Superior temporal gyrus (tissue), 1 donor: ENCODE measurements at regions not wholly inside any gene's neighbourhood (a gene's known extent, or its start where the extent isn't known, plus 50 kb on each side); places are given as distances from the start of the nearest gene placed in this dataset.
"Not testable (repeated sequence)": the region's sequence is repeated elsewhere in the genome, so short reads cannot be mapped to it uniquely, and the experiment has no call there.

ENCODE experiments used
- DNase-seq: peaks from one replicate; pipeline ENCODE4 v3.0.0-alpha.2; 2016; ENCODE audit errors: extremely low spot score

DNA sequence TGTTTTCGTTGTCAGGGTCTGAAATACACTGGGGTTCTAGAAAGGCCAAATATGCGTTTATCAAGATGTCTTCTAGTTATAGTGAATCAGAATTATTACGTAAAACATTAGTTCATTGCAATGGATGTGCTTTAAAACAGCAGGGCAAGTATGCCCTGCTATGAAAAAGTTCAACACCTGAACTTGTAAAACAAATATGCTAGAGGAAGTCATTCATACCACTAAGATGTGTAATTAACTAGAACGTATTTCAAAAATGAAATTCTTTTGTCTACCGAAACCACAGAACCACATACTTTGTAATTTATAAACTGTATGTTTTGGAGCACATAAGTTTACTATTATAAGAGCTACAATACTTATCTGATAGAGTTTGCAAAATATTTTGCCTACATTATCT is 266.2 kb downstream of the KCTD12 start:
- no peak for DNase-seq

GRCh38 chr13:76619631-76620030 is 266.6 kb downstream of the KCTD12 start:
- DNase-seq, result no peak

GRCh38 chr13:76610819-76611415 is 275.3 kb downstream of the KCTD12 start:
- no peak for DNase-seq

- no peak for DNase-seq
These were observed 276.6 kb downstream of the KCTD12 start for GRCh38 chr13:76609643-76610042.

DNA sequence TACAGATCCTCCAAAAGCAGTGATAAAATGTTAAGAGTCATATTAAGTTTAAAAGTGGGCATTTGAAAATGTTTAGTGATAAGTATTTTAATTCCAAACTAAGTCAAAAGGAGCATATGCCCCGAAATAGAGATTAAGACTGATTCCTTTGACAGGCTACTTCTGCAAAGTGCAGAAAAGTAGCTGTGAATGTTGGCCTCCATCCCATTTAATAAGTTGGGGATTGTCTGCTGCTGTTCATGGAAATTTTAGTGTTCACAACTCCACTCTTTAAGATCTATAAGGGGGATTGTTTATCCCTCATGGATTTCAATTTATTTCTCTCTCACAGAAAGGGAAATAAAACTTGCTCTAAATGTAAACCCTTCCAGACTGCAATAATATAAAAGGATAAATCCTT is 278.3 kb downstream of the KCTD12 start:
- no peak for DNase-seq

- no peak for DNase-seq
These were observed 286.1 kb downstream of the KCTD12 start for GRCh38 chr13:76600081-76600480.

DNA sequence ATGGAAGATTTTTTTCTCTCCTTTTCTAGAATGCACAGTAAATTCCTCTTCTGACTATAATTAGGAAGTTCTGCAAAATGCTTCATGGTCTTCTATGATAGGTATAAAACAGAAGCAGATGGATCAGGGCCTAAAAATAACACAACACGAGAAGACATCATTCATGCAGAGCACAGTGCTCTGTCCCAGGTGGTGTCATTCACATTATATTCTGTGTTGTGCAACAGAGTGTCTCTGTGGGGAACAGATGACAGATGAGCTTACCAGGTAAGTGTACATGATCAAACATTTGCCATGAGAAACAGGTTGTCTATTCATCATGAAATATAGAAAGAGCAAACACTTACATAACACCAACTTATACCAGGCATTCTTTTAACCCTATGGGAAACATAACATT is 288.3 kb downstream of the KCTD12 start:
- no peak for DNase-seq

DNA sequence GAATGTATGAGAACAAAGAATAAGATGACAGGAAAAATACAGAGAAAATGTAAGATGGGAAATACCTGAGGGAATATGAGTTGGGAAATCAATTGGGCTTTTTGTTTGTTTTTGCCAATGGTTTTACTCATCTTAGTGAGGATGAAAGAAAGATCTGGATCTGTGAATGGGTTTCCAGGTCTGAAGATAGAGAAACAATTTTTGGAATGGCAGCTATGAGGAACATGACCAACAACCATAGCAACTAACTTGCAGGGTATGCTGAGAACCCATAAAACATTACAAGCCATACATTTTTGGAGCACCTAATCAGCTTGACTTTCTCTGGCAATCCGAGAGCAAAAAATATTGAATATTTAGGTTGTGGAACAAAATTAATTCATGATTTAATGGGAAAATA is 290.0 kb downstream of the KCTD12 start:
- no peak for DNase-seq

DNA sequence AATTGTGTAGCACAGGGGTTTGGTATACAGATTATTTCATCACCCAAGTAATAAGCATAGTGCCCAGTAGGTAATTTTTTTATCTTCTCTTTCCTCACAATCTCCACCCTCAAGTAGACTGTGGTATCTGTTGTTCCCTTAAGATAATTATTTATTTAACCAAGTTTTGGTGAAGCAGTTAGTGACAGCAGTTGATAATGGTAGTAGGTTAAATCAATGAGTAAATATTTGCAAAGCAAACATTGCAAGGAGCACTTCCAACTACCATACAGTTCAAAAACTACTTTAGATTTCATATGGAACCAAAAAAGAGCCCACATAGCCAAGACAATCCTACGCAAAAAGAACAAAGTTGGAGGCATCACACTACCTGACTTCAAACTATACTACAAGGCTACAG is 291.8 kb downstream of the KCTD12 start:
- no peak for DNase-seq

GRCh38 chr13:76586842-76587241 is 299.4 kb downstream of the KCTD12 start:
- DNase-seq, result no peak

GRCh38 chr13:76579701-76580100 is 306.5 kb downstream of the KCTD12 start:
- DNase-seq, result no peak

GRCh38 chr13:76575634-76576033 is 310.6 kb downstream of the KCTD12 start:
- not testable (repeated sequence) for DNase-seq

DNA sequence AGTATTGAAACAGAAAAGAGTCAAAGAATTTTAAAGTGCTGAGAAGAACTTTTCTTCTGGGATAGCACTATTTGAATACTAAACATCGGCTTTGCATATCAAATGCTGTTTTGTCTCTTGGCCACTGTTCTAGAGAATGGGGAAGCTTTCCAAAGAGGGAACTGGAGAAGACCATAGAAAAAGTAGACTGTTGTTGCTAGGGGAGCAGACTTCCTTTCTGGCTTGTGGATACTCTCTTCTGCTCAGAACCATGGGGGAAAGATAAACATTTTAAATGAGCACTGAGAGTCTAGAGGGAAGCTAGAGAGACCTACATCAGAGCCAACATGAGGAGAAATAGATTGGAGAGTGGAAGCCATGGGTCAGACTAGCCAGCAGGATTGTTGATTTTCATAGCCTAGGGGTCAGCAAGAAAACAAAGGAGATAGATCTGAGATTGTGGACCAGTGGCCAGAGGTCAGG is 315.7 kb downstream of the KCTD12 start:
- peak; percentile 33 for DNase-seq

- DNase-seq, result no peak
These were observed 329.6 kb downstream of the KCTD12 start for GRCh38 chr13:76556627-76557026.

GRCh38 chr13:76552807-76553206 is 333.4 kb downstream of the KCTD12 start:
- DNase-seq, result no peak

GRCh38 chr13:76552041-76552772 is 334.0 kb downstream of the KCTD12 start:
- no peak for DNase-seq

- no peak for DNase-seq
These were observed 344.0 kb downstream of the KCTD12 start for GRCh38 chr13:76542176-76542575.

- DNase-seq, result no peak
These were observed 348.2 kb downstream of the KCTD12 start for GRCh38 chr13:76538004-76538403.

DNA sequence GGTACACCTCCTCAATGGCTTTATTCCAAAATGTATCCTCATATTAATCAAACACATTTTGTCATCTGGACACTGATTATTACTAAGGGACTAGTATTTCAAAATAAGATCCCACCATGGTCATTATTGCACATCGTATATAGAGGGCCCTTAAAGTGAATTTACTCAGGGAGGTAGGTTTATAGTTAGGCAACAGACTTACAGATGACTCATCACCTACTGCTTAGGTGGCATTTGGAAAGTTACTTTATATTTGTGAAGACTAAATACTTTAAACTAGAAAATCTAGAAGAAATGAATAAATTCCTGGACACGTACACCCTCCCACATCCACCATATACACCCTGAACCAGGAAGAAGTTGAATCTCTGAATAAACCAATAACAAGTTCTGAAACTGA is 353.0 kb downstream of the KCTD12 start:
- no peak for DNase-seq

GRCh38 chr13:76527041-76527440 is 359.2 kb downstream of the KCTD12 start:
- peak; percentile 61 for DNase-seq

GRCh38 chr13:76523740-76524340 is 362.4 kb downstream of the KCTD12 start:
- no peak for DNase-seq

- DNase-seq, result no peak
These were observed 364.0 kb downstream of the KCTD12 start for GRCh38 chr13:76522083-76522755.

DNA sequence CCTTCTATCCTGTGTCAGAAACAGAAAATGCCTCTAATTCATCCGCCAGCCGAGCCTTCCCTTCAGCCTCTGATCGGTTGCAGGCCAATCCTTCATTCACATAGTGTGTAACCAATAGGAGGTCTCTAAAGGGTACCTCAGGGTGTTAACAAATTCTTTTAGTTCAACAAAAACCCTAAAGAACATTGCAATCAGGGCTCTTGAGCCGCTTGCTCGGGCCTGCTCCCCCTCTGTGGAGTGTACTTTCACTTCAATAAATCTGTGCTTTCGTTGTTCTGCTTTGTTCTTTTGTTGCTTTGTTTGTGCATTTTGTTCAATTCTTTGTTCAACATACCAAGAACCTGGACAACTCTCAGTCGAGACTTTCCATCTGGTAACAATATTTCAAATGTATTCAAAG is 366.5 kb downstream of the KCTD12 start:
- DNase-seq, result no peak
